ENCODE measurements at regions not wholly inside any gene's neighbourhood (a gene's known extent, or its start where the extent isn't known, plus 50 kb on each side); places are given as distances from the start of the nearest gene placed in this dataset.
"Not testable (repeated sequence)": the region's sequence is repeated elsewhere in the genome, so short reads cannot be mapped to it uniquely, and the experiment has no call there.

GRCh38 chr5:57002959-57003485 lies 51.1 kb upstream of the MIER3 start:
- no peak overlapping the region for H2BK120ac ChIP-seq (ENCODE audit: low read depth, low read length, poor library complexity, severe bottlenecking)
- H2AK5ac ChIP-seq (ENCODE audit: insufficient read length, low read length) = no peak overlapping the region
- no peaks in the 10 kb centered on the region for H3K27me3 ChIP-seq (ENCODE audit: insufficient read depth, low read length)
- H3K4me2 ChIP-seq (ENCODE audit: insufficient read depth, insufficient read length, low read length) = no peak overlapping the region
- Mint-ChIP-seq H3K27me3 (ENCODE audit: low read depth) (no peaks in the 10 kb centered on the region; the same call in 1 of the 2 replicates), H3K9me3 (no peaks in the 10 kb centered on the region), H3K36me3 (ENCODE audit: insufficient read depth in 1 of 3, low read depth in 3 of 3) (no peaks in the 10 kb centered on the region), H3K27ac (no peak overlapping the region), H3K4me3 (no peak overlapping the region), H3K4me1 (peaks cover 5 to 9% of the 10 kb centered on the region in 2 experiments; a peak in 3 of 4 replicates)
- no peak overlapping the region for H2BK12ac ChIP-seq (ENCODE audit: insufficient read length, low read depth, low read length)
- H4K91ac ChIP-seq (ENCODE audit: insufficient read length, low read depth, low read length) = no peak overlapping the region
- H4K5ac ChIP-seq (ENCODE audit: insufficient read length, low read depth, low read length) = no peak overlapping the region
- no peak overlapping the region for H2BK20ac ChIP-seq (ENCODE audit: low read depth, low read length, poor library complexity, severe bottlenecking)
- H2BK5ac ChIP-seq (ENCODE audit: insufficient read length, low read length) = no peak overlapping the region
- H4K20me1 ChIP-seq (ENCODE audit: control insufficient read depth, insufficient read depth, insufficient read length) = no peaks in the 10 kb centered on the region
- H3K4me1 ChIP-seq (ENCODE audit: insufficient read depth, low read length) = peaks cover 2% of the 10 kb centered on the region; the same call in 1 of the 2 replicates
- H3K79me1 ChIP-seq (ENCODE audit: insufficient read depth, low read depth, low read length, poor library complexity, severe bottlenecking) = no peaks in the 10 kb centered on the region
- no peaks in the 10 kb centered on the region for H3K79me2 ChIP-seq (ENCODE audit: insufficient read depth, low read length)
- no peak for TF ChIP-seq CTCF (conservative IDR thresholded peaks at IDR 0.05)
- no peak overlapping the region for H3T11ph ChIP-seq (ENCODE audit: low read length)
- H3K9ac ChIP-seq (ENCODE audit: extremely low read depth, insufficient read length, low read length) = no peak overlapping the region
- no peak overlapping the region for H3K56ac ChIP-seq (ENCODE audit: insufficient read length, low read depth, low read length)
- no peak overlapping the region for H3K27ac ChIP-seq (ENCODE audit: insufficient read length, low read depth, low read length)
- no peak overlapping the region for H3K23ac ChIP-seq (ENCODE audit: insufficient read length, low read depth, low read length)
- DNase-seq = no peak
- WGBS (ENCODE audit: extremely low coverage, insufficient read length, low lambda C conversion rate) = no CpG with 5 or more reads among the region's 4 CpGs
- no peak overlapping the region for H2BK15ac ChIP-seq (ENCODE audit: low read depth, low read length)
- H3K9me3 ChIP-seq (ENCODE audit: control insufficient read depth, low read depth, low read length) = no peaks in the 10 kb centered on the region
- H3K4ac ChIP-seq (ENCODE audit: low read depth, low read length) = no peak overlapping the region
- H2AFZ ChIP-seq (ENCODE audit: low read length) = no peak overlapping the region
- no peaks in the 10 kb centered on the region for H3K23me2 ChIP-seq (ENCODE audit: insufficient read length, low read depth, low read length, poor library complexity, severe bottlenecking)
- H3K14ac ChIP-seq (ENCODE audit: insufficient read depth, low read length) = no peak overlapping the region
- no peak overlapping the region for H4K8ac ChIP-seq (replicated peaks; ENCODE audit: insufficient read length, low read depth, low read length)
- no peak overlapping the region for H3K18ac ChIP-seq (ENCODE audit: insufficient read length, low read depth, low read length)

- not testable (repeated sequence) for DNase-seq; H3K79me1 ChIP-seq (ENCODE audit: insufficient read depth, low read depth, low read length, poor library complexity, severe bottlenecking); H3K9ac ChIP-seq (ENCODE audit: extremely low read depth, insufficient read length, low read length); H4K20me1 ChIP-seq (ENCODE audit: control insufficient read depth, insufficient read depth, insufficient read length); H2AK5ac ChIP-seq (ENCODE audit: insufficient read length, low read length); H2BK20ac ChIP-seq (ENCODE audit: low read depth, low read length, poor library complexity, severe bottlenecking); H3K56ac ChIP-seq (ENCODE audit: insufficient read length, low read depth, low read length); H3K4me1 Mint-ChIP-seq; H2BK15ac ChIP-seq (ENCODE audit: low read depth, low read length); H4K5ac ChIP-seq (ENCODE audit: insufficient read length, low read depth, low read length); H3T11ph ChIP-seq (ENCODE audit: low read length); H3K27ac ChIP-seq (ENCODE audit: insufficient read length, low read depth, low read length); H2BK120ac ChIP-seq (ENCODE audit: low read depth, low read length, poor library complexity, severe bottlenecking); H3K23me2 ChIP-seq (ENCODE audit: insufficient read length, low read depth, low read length, poor library complexity, severe bottlenecking); H3K27ac Mint-ChIP-seq; H3K9me3 ChIP-seq (ENCODE audit: control insufficient read depth, low read depth, low read length); H3K23ac ChIP-seq (ENCODE audit: insufficient read length, low read depth, low read length); H3K4ac ChIP-seq (ENCODE audit: low read depth, low read length); H4K8ac ChIP-seq (replicated peaks; ENCODE audit: insufficient read length, low read depth, low read length); H3K14ac ChIP-seq (ENCODE audit: insufficient read depth, low read length); H3K4me2 ChIP-seq (ENCODE audit: insufficient read depth, insufficient read length, low read length); H3K4me1 ChIP-seq (ENCODE audit: insufficient read depth, low read length); H3K9me3 Mint-ChIP-seq; H3K27me3 ChIP-seq (ENCODE audit: insufficient read depth, low read length); H3K4me3 Mint-ChIP-seq; H2BK12ac ChIP-seq (ENCODE audit: insufficient read length, low read depth, low read length); H3K79me2 ChIP-seq (ENCODE audit: insufficient read depth, low read length); H3K36me3 Mint-ChIP-seq (ENCODE audit: insufficient read depth in 1 of 3, low read depth in 3 of 3); H3K27me3 Mint-ChIP-seq (ENCODE audit: low read depth); H2AFZ ChIP-seq (ENCODE audit: low read length); H3K18ac ChIP-seq (ENCODE audit: insufficient read length, low read depth, low read length); H4K91ac ChIP-seq (ENCODE audit: insufficient read length, low read depth, low read length); H2BK5ac ChIP-seq (ENCODE audit: insufficient read length, low read length)
- whole genome bisulfite sequencing (ENCODE audit: extremely low coverage, insufficient read length, low lambda C conversion rate) = no CpG with 5 or more reads among the region's 5 CpGs
These were observed 51.6 kb upstream of the MIER3 start for GRCh38 chr5:57003566-57003965.

Measured in H9 (cell line).